DND-41 (cell line): ENCODE measurements at regions not wholly inside any gene's neighbourhood (a gene's known extent, or its start where the extent isn't known, plus 50 kb on each side); places are given as distances from the start of the nearest gene placed in this dataset.

Source experiments
- ATAC-seq: fragments of 200-7000 bp; cut with Tn5 transposase; 3 replicates; pipeline ENCODE4 v1.9.1; 2021; ENCODE audit warnings: low read depth; ENCODE audit not compliant: insufficient read depth
- DNase-seq: peaks from one replicate; pipeline ENCODE4 v3.0.0-alpha.2; 2020
- H2AFZ ChIP-seq: 2 replicates; pipeline ENCODE4 v1.6.0; 2012; ENCODE audit warnings: low read depth, low read length
- H3K27ac ChIP-seq: 2 replicates; pipeline ENCODE4 v1.5.1; 2012; ENCODE audit warnings: low read length, inconsistent platforms
- H3K27me3 ChIP-seq: fragments of 200-600 bp; sonication (generic); 2 replicates; pipeline ENCODE4 v1.6.0; 2012; ENCODE audit warnings: low read length, mild to moderate bottlenecking, inconsistent platforms; ENCODE audit not compliant: insufficient read depth, poor library complexity
- H3K36me3 ChIP-seq: 2 replicates; pipeline ENCODE4 v1.5.1; 2012; ENCODE audit warnings: low read length, inconsistent platforms; ENCODE audit not compliant: insufficient read depth
- H3K4me1 ChIP-seq: 2 replicates; pipeline ENCODE4 v1.5.1; 2012; ENCODE audit warnings: mild to moderate bottlenecking, low read length; ENCODE audit not compliant: insufficient read depth
- H3K4me2 ChIP-seq: 2 replicates; pipeline ENCODE4 v1.6.0; 2012; ENCODE audit warnings: mild to moderate bottlenecking, moderate library complexity, low read length, inconsistent platforms; ENCODE audit not compliant: insufficient read depth
- H3K4me3 ChIP-seq, 2 experiments: fragments of 200-600 bp in 1 of 2; shearing (Covaris generic) in 1 of 2; 2 replicates each; pipeline ENCODE4 v1.5.1; 2012 to 2016; ENCODE audit warnings: inconsistent platforms in 2 of 2, low read length in 2 of 2, mild to moderate bottlenecking in 2 of 2, low read depth in 1 of 2, moderate library complexity in 1 of 2
- H3K79me2 ChIP-seq: 2 replicates; pipeline ENCODE4 v1.6.0; 2012; ENCODE audit warnings: low read length, inconsistent platforms; ENCODE audit not compliant: insufficient read depth
- H3K9ac ChIP-seq: 2 replicates; pipeline ENCODE4 v1.6.0; 2012; ENCODE audit warnings: low read depth, mild to moderate bottlenecking, inconsistent platforms, low read length, moderate library complexity
- H3K9me3 ChIP-seq: 2 replicates; pipeline ENCODE4 v1.5.1; 2012; ENCODE audit warnings: low read length, moderate library complexity, mild to moderate bottlenecking, inconsistent platforms; ENCODE audit not compliant: insufficient read depth, severe bottlenecking
- H4K20me1 ChIP-seq: 2 replicates; pipeline ENCODE4 v1.6.0; 2012; ENCODE audit warnings: low read length; ENCODE audit not compliant: insufficient read depth
- EZH2 ChIP-seq: IDR thresholded peaks from 3 replicates; pipeline ENCODE4 v1.6.1; 2012; ENCODE audit warnings: borderline replicate concordance, low read depth, mild to moderate bottlenecking, moderate library complexity, low read length, inconsistent platforms; ENCODE audit not compliant: severe bottlenecking
- TF ChIP-seq, protein P1 (sequence below): IDR thresholded peaks from 2 replicates; pipeline ENCODE4 v1.5.1; 2012; ENCODE audit warnings: borderline replicate concordance, low read length, moderate library complexity, mild to moderate bottlenecking; ENCODE audit not compliant: poor library complexity, severe bottlenecking; ENCODE audit errors: extremely low read depth

DNA sequence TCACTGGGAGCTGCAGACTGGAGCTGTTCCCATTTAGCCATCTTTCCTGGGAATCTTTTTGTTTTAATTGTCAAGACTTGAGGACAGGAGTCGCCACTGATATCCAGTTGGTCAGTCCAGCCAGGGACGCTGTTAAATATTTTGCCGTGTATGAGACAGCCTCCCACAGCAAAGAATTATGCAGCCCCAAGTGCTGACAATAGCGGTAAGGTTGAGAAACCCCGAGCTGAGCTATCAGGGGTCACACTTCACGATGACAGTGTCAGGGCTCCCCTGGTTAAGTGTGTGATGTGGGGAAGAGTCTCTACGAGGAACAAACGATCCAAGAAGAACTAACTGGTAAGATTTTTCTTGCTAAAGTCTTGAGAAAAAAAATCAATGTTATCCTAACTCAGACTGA lies 372.0 kb upstream of the MPDZ start:
- no peaks in the 10 kb centered on the region for H3K4me1 ChIP-seq
- H3K79me2 ChIP-seq, result no peaks in the 10 kb centered on the region
- H4K20me1 ChIP-seq, result no peaks in the 10 kb centered on the region
- H3K4me2 ChIP-seq, result no peak overlapping the region
- no peaks in the 10 kb centered on the region for H3K9me3 ChIP-seq
- no peaks in the 10 kb centered on the region for H3K27me3 ChIP-seq
- TF ChIP-seq, protein P1, sequence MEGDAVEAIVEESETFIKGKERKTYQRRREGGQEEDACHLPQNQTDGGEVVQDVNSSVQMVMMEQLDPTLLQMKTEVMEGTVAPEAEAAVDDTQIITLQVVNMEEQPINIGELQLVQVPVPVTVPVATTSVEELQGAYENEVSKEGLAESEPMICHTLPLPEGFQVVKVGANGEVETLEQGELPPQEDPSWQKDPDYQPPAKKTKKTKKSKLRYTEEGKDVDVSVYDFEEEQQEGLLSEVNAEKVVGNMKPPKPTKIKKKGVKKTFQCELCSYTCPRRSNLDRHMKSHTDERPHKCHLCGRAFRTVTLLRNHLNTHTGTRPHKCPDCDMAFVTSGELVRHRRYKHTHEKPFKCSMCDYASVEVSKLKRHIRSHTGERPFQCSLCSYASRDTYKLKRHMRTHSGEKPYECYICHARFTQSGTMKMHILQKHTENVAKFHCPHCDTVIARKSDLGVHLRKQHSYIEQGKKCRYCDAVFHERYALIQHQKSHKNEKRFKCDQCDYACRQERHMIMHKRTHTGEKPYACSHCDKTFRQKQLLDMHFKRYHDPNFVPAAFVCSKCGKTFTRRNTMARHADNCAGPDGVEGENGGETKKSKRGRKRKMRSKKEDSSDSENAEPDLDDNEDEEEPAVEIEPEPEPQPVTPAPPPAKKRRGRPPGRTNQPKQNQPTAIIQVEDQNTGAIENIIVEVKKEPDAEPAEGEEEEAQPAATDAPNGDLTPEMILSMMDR, result no peak
- no peak for TF ChIP-seq EZH2
- no peak overlapping the region for H3K27ac ChIP-seq
- no peak overlapping the region for H3K4me3 ChIP-seq
- no peak overlapping the region for H3K9ac ChIP-seq
- ATAC-seq (no peak), DNase-seq (no peak)
- H2AFZ ChIP-seq, result no peak overlapping the region
- no peaks in the 10 kb centered on the region for H3K36me3 ChIP-seq

DNA sequence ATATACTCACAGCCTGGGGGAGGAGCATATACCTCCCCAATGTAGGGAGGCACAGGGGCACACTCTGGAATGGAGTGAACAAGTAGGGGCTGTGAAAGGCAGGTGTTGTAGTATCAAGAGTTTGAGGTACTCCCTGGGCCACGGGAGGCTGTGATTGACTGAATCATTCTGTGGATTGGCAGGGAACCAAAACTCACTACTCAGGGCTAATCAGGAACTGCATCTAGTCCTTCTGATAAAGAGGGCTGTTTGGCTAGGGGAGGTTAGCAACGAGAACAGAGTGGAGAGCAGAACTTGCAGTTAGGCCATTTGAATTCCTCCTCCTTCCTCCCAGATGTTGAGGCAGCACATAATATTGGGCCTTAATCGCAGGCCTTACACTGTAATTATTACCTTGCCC lies 369.2 kb upstream of the MPDZ start:
- Histone ChIP-seq H3K36me3 (no peaks in the 10 kb centered on the region), H2AFZ (no peak overlapping the region), H3K9ac (no peak overlapping the region), H3K27me3 (no peaks in the 10 kb centered on the region), H3K79me2 (no peaks in the 10 kb centered on the region), H3K4me2 (no peak overlapping the region), H4K20me1 (no peaks in the 10 kb centered on the region), H3K4me3 (no peak overlapping the region), H3K27ac (no peak overlapping the region), H3K4me1 (no peaks in the 10 kb centered on the region), H3K9me3 (no peaks in the 10 kb centered on the region)
- ATAC-seq, result no peak
- TF ChIP-seq EZH2, result no peak
- TF ChIP-seq, protein P1, result no peak
- no peak for DNase-seq

DNA sequence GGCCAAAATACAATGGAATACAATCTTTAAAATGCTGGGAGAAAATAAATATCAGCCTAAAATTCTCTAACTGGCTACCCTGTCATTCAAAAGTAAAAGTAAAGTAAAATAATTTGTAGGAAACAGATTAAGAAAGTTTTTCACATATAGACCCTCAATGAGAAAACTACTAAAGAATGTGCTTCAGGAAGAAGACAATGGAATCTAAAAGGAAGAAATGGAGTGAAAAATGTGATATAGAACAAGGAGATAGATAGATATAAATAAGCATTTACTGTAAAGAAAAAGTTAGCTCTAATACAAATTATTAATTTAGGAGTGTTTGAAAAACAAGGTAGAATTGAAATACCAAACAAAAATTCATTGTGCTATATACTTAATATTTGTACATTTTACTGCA lies 368.6 kb upstream of the MPDZ start:
- H4K20me1 ChIP-seq, result no peaks in the 10 kb centered on the region
- no peaks in the 10 kb centered on the region for H3K27me3 ChIP-seq
- H3K36me3 ChIP-seq, result no peaks in the 10 kb centered on the region
- ATAC-seq (no peak), DNase-seq (no peak)
- TF ChIP-seq EZH2, result no peak
- TF ChIP-seq, protein P1, result no peak
- no peak overlapping the region for H3K4me3 ChIP-seq
- H3K27ac ChIP-seq, result no peak overlapping the region
- H3K4me1 ChIP-seq, result no peaks in the 10 kb centered on the region
- H2AFZ ChIP-seq, result no peak overlapping the region
- no peak overlapping the region for H3K4me2 ChIP-seq
- H3K9ac ChIP-seq, result no peak overlapping the region
- no peaks in the 10 kb centered on the region for H3K79me2 ChIP-seq
- H3K9me3 ChIP-seq, result no peaks in the 10 kb centered on the region

GRCh38 chr9:13646500-13647021 lies 367.1 kb upstream of the MPDZ start:
- no peak overlapping the region for H3K4me3 ChIP-seq
- H3K27me3 ChIP-seq, result no peaks in the 10 kb centered on the region
- H4K20me1 ChIP-seq, result no peaks in the 10 kb centered on the region
- H3K27ac ChIP-seq, result no peak overlapping the region
- no peaks in the 10 kb centered on the region for H3K36me3 ChIP-seq
- DNase-seq, result no peak
- H3K79me2 ChIP-seq, result no peaks in the 10 kb centered on the region
- no peak overlapping the region for H2AFZ ChIP-seq
- no peaks in the 10 kb centered on the region for H3K4me1 ChIP-seq
- ATAC-seq, result no peak
- H3K9ac ChIP-seq, result no peak overlapping the region
- TF ChIP-seq, protein P1, result no peak
- TF ChIP-seq EZH2, result no peak
- H3K4me2 ChIP-seq, result no peak overlapping the region
- no peaks in the 10 kb centered on the region for H3K9me3 ChIP-seq
